GM23248 (cell line): ENCODE measurements at regions not wholly inside any gene's neighbourhood (a gene's known extent, or its start where the extent isn't known, plus 50 kb on each side); places are given as distances from the start of the nearest gene placed in this dataset.

Experiments
- EZH2 ChIP-seq: fragments of 200-600 bp; sonication (generic); IDR thresholded peaks from 2 replicates; pipeline ENCODE4 v1.6.1; 2018; ENCODE audit warnings: antibody characterized with exemption, mild to moderate bottlenecking; ENCODE audit not compliant: insufficient read depth, poor library complexity, severe bottlenecking
- EZH2phosphoT487 ChIP-seq: fragments of 200-600 bp; sonication (generic); IDR thresholded peaks from 2 replicates; pipeline ENCODE4 v1.6.1; 2018; ENCODE audit warnings: antibody characterized with exemption, moderate library complexity, mild to moderate bottlenecking, low read depth; ENCODE audit not compliant: insufficient read depth

- TF ChIP-seq EZH2phosphoT487 (no peak), EZH2 (no peak)
Measured at GRCh38 chr14:80047761-80048160, 163.5 kb downstream of the DIO2 start.
